ENCODE measurements at regions not wholly inside any gene's neighbourhood (a gene's known extent, or its start where the extent isn't known, plus 50 kb on each side); places are given as distances from the start of the nearest gene placed in this dataset.

- H3K4me3 Mint-ChIP-seq = no peak overlapping the region
- H3K36me3 Mint-ChIP-seq = no peaks in the 10 kb centered on the region
- H3K4me1 Mint-ChIP-seq = no peaks in the 10 kb centered on the region
- H3K9me3 Mint-ChIP-seq = no peaks in the 10 kb centered on the region
- H3K27ac Mint-ChIP-seq = no peak overlapping the region
- H3K27me3 Mint-ChIP-seq = peaks cover 44% of the 10 kb centered on the region
These were observed 86.1 kb upstream of the POU3F1 start for GRCh38 chr1:38132681-38133080.

GRCh38 chr1:38131024-38131585, 84.5 kb upstream of the POU3F1 start:
- H3K4me3 Mint-ChIP-seq = no peak overlapping the region
- no peak overlapping the region for H3K27ac Mint-ChIP-seq
- H3K4me1 Mint-ChIP-seq = no peaks in the 10 kb centered on the region
- H3K9me3 Mint-ChIP-seq = no peaks in the 10 kb centered on the region
- peaks cover 31% of the 10 kb centered on the region for H3K27me3 Mint-ChIP-seq
- H3K36me3 Mint-ChIP-seq = no peaks in the 10 kb centered on the region

- no peak overlapping the region for H3K27ac Mint-ChIP-seq
- H3K27me3 Mint-ChIP-seq = peaks cover 23% of the 10 kb centered on the region
- no peaks in the 10 kb centered on the region for H3K9me3 Mint-ChIP-seq
- no peak overlapping the region for H3K4me3 Mint-ChIP-seq
- H3K4me1 Mint-ChIP-seq = no peaks in the 10 kb centered on the region
- H3K36me3 Mint-ChIP-seq = no peaks in the 10 kb centered on the region
These were observed 83.4 kb upstream of the POU3F1 start for GRCh38 chr1:38129971-38130370.

- no peaks in the 10 kb centered on the region for H3K36me3 Mint-ChIP-seq
- no peak overlapping the region for H3K4me3 Mint-ChIP-seq
These were observed 82.9 kb upstream of the POU3F1 start for GRCh38 chr1:38129473-38129872.

GRCh38 chr1:38128926-38129453, 82.4 kb upstream of the POU3F1 start:
- peaks cover 20% of the 10 kb centered on the region for H3K27me3 Mint-ChIP-seq
- H3K36me3 Mint-ChIP-seq = no peaks in the 10 kb centered on the region
- no peak overlapping the region for H3K4me3 Mint-ChIP-seq
- H3K9me3 Mint-ChIP-seq = no peaks in the 10 kb centered on the region
- H3K4me1 Mint-ChIP-seq = no peaks in the 10 kb centered on the region
- no peak overlapping the region for H3K27ac Mint-ChIP-seq

More at GRCh38 chr1:38129473-38129872, 82.9 kb upstream of the POU3F1 start:
- no peaks in the 10 kb centered on the region for H3K4me1 Mint-ChIP-seq
- H3K27ac Mint-ChIP-seq = no peak overlapping the region
- H3K27me3 Mint-ChIP-seq = peaks cover 20% of the 10 kb centered on the region
- H3K9me3 Mint-ChIP-seq = no peaks in the 10 kb centered on the region

GRCh38 chr1:38128511-38128910, 81.9 kb upstream of the POU3F1 start:
- Mint-ChIP-seq H3K4me1 (no peaks in the 10 kb centered on the region), H3K27me3 (peaks cover 18% of the 10 kb centered on the region), H3K36me3 (no peaks in the 10 kb centered on the region), H3K9me3 (no peaks in the 10 kb centered on the region), H3K27ac (no peak overlapping the region), H3K4me3 (no peak overlapping the region)

GRCh38 chr1:38127428-38127827, 80.8 kb upstream of the POU3F1 start:
- Mint-ChIP-seq H3K9me3 (no peaks in the 10 kb centered on the region), H3K36me3 (no peaks in the 10 kb centered on the region), H3K27me3 (peaks cover 12% of the 10 kb centered on the region), H3K4me3 (no peak overlapping the region), H3K27ac (no peak overlapping the region), H3K4me1 (no peaks in the 10 kb centered on the region)

GRCh38 chr1:38126970-38127369, 80.4 kb upstream of the POU3F1 start:
- peaks cover 10% of the 10 kb centered on the region for H3K27me3 Mint-ChIP-seq
- H3K9me3 Mint-ChIP-seq = no peaks in the 10 kb centered on the region
- H3K27ac Mint-ChIP-seq = no peak overlapping the region
- H3K4me3 Mint-ChIP-seq = no peak overlapping the region
- H3K4me1 Mint-ChIP-seq = no peaks in the 10 kb centered on the region
- no peaks in the 10 kb centered on the region for H3K36me3 Mint-ChIP-seq

- Mint-ChIP-seq H3K36me3 (no peaks in the 10 kb centered on the region), H3K4me3 (no peak overlapping the region), H3K9me3 (no peaks in the 10 kb centered on the region), H3K27ac (no peak overlapping the region), H3K4me1 (no peaks in the 10 kb centered on the region), H3K27me3 (peaks cover 4% of the 10 kb centered on the region)
These were observed 79.4 kb upstream of the POU3F1 start for GRCh38 chr1:38125837-38126520.

- H3K4me1 Mint-ChIP-seq = no peaks in the 10 kb centered on the region
- no peaks in the 10 kb centered on the region for H3K36me3 Mint-ChIP-seq
- H3K27me3 Mint-ChIP-seq = no peaks in the 10 kb centered on the region
- H3K4me3 Mint-ChIP-seq = no peak overlapping the region
- no peaks in the 10 kb centered on the region for H3K9me3 Mint-ChIP-seq
- H3K27ac Mint-ChIP-seq = no peak overlapping the region
These were observed 78.4 kb upstream of the POU3F1 start for GRCh38 chr1:38125016-38125415.

GRCh38 chr1:38123356-38124135, 77.0 kb upstream of the POU3F1 start:
- H3K9me3 Mint-ChIP-seq = no peaks in the 10 kb centered on the region
- no peak overlapping the region for H3K27ac Mint-ChIP-seq
- no peaks in the 10 kb centered on the region for H3K27me3 Mint-ChIP-seq
- H3K36me3 Mint-ChIP-seq = no peaks in the 10 kb centered on the region
- no peaks in the 10 kb centered on the region for H3K4me1 Mint-ChIP-seq
- H3K4me3 Mint-ChIP-seq = no peak overlapping the region

- H3K4me3 Mint-ChIP-seq = no peak overlapping the region
- no peaks in the 10 kb centered on the region for H3K27me3 Mint-ChIP-seq
- H3K27ac Mint-ChIP-seq = no peak overlapping the region
- H3K36me3 Mint-ChIP-seq = no peaks in the 10 kb centered on the region
- H3K9me3 Mint-ChIP-seq = no peaks in the 10 kb centered on the region
- H3K4me1 Mint-ChIP-seq = no peaks in the 10 kb centered on the region
These were observed 74.7 kb upstream of the POU3F1 start for GRCh38 chr1:38121231-38121680.

GRCh38 chr1:38120552-38121230, 74.1 kb upstream of the POU3F1 start:
- Mint-ChIP-seq H3K9me3 (no peaks in the 10 kb centered on the region), H3K4me1 (no peaks in the 10 kb centered on the region), H3K4me3 (no peak overlapping the region), H3K27me3 (no peaks in the 10 kb centered on the region), H3K27ac (no peak overlapping the region), H3K36me3 (no peaks in the 10 kb centered on the region)

GRCh38 chr1:38118976-38119375, 72.4 kb upstream of the POU3F1 start:
- no peaks in the 10 kb centered on the region for H3K4me1 Mint-ChIP-seq
- no peaks in the 10 kb centered on the region for H3K36me3 Mint-ChIP-seq
- H3K9me3 Mint-ChIP-seq = no peaks in the 10 kb centered on the region
- H3K27ac Mint-ChIP-seq = no peak overlapping the region
- no peak overlapping the region for H3K4me3 Mint-ChIP-seq
- H3K27me3 Mint-ChIP-seq = no peaks in the 10 kb centered on the region

GRCh38 chr1:38117444-38117887, 70.9 kb upstream of the POU3F1 start:
- no peaks in the 10 kb centered on the region for H3K36me3 Mint-ChIP-seq
- no peak overlapping the region for H3K27ac Mint-ChIP-seq
- no peaks in the 10 kb centered on the region for H3K9me3 Mint-ChIP-seq
- no peaks in the 10 kb centered on the region for H3K27me3 Mint-ChIP-seq
- H3K4me3 Mint-ChIP-seq = no peak overlapping the region
- H3K4me1 Mint-ChIP-seq = no peaks in the 10 kb centered on the region

Measured in activated naive CD4-positive, alpha-beta T cell treated with anti-CD3 and anti-CD28 coated beads, Interleukin-2, amount 50 U/mL, for 24 hours (primary cell).